ENCODE measurements at regions not wholly inside any gene's neighbourhood (a gene's known extent, or its start where the extent isn't known, plus 50 kb on each side); places are given as distances from the start of the nearest gene placed in this dataset.

GRCh38 chr2:2690985-2691384 is 359.9 kb upstream of the MYT1L start:
- TF ChIP-seq RARB (CRISPR knock-in tag; IDR thresholded peaks at IDR 0.05) (no peak), SNAI2 (CRISPR knock-in tag; IDR thresholded peaks at IDR 0.05) (no peak), PATZ1 (CRISPR knock-in tag; IDR thresholded peaks at IDR 0.05; ENCODE audit: borderline replicate concordance) (no peak), OSR1 (CRISPR knock-in tag; IDR thresholded peaks at IDR 0.05) (no peak), ZC3H10 (CRISPR knock-in tag; IDR thresholded peaks at IDR 0.05) (no peak)
- TF ChIP-seq, protein P1, sequence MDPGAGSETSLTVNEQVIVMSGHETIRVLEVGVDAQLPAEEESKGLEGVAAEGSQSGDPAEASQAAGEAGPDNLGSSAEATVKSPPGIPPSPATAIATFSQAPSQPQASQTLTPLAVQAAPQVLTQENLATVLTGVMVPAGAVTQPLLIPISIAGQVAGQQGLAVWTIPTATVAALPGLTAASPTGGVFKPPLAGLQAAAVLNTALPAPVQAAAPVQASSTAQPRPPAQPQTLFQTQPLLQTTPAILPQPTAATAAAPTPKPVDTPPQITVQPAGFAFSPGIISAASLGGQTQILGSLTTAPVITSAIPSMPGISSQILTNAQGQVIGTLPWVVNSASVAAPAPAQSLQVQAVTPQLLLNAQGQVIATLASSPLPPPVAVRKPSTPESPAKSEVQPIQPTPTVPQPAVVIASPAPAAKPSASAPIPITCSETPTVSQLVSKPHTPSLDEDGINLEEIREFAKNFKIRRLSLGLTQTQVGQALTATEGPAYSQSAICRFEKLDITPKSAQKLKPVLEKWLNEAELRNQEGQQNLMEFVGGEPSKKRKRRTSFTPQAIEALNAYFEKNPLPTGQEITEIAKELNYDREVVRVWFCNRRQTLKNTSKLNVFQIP (CRISPR knock-in tag; IDR thresholded peaks at IDR 0.05; ENCODE audit: borderline replicate concordance, low read depth): no peak
- no peak for ATAC-seq

DNA sequence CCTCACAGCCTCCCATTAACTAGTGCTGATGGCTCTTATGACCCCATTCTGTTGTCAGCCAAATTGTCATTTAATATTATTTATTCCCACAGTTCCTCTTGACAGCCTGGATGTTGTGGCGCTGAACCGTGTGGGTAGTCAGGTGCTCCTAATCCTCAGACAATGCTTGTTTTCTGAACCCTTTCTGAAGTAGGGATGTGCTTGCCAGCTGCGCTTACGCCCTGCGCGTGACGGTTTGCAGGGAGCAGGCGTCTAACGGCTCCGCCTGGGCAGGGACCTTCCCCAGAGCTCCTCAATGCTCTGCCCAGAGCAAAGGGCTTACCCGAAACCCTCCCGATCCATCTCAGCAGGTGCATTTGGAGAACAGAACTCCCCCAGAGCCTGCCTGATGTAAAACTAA is 358.2 kb upstream of the MYT1L start:
- no peak for ATAC-seq
- TF ChIP-seq CREB5 (CRISPR knock-in tag; IDR thresholded peaks at IDR 0.05; ENCODE audit: low read depth) (no peak), RARB (CRISPR knock-in tag; IDR thresholded peaks at IDR 0.05) (no peak), TOX (CRISPR knock-in tag; IDR thresholded peaks at IDR 0.05; ENCODE audit: borderline replicate concordance) (no peak), ESRRG (CRISPR knock-in tag; IDR thresholded peaks at IDR 0.05) (no peak), BACH2 (CRISPR knock-in tag; IDR thresholded peaks at IDR 0.05; ENCODE audit: borderline replicate concordance) (no peak), GLIS3 (CRISPR knock-in tag; IDR thresholded peaks at IDR 0.05) (no peak), ARNTL (CRISPR knock-in tag; IDR thresholded peaks at IDR 0.05; ENCODE audit: borderline replicate concordance, low read depth) (no peak), PPARA (CRISPR knock-in tag; IDR thresholded peaks at IDR 0.05; ENCODE audit: borderline replicate concordance) (no peak), ZNF70 (CRISPR knock-in tag; IDR thresholded peaks at IDR 0.05) (no peak), SNAI2 (CRISPR knock-in tag; IDR thresholded peaks at IDR 0.05) (no peak), ZNF565 (CRISPR knock-in tag; conservative IDR thresholded peaks at IDR 0.05; ENCODE audit: low read depth) (no peak), CSDC2 (CRISPR knock-in tag; IDR thresholded peaks at IDR 0.05) (no peak), PATZ1 (CRISPR knock-in tag; IDR thresholded peaks at IDR 0.05; ENCODE audit: borderline replicate concordance) (no peak)
- TF ChIP-seq, protein P2, sequence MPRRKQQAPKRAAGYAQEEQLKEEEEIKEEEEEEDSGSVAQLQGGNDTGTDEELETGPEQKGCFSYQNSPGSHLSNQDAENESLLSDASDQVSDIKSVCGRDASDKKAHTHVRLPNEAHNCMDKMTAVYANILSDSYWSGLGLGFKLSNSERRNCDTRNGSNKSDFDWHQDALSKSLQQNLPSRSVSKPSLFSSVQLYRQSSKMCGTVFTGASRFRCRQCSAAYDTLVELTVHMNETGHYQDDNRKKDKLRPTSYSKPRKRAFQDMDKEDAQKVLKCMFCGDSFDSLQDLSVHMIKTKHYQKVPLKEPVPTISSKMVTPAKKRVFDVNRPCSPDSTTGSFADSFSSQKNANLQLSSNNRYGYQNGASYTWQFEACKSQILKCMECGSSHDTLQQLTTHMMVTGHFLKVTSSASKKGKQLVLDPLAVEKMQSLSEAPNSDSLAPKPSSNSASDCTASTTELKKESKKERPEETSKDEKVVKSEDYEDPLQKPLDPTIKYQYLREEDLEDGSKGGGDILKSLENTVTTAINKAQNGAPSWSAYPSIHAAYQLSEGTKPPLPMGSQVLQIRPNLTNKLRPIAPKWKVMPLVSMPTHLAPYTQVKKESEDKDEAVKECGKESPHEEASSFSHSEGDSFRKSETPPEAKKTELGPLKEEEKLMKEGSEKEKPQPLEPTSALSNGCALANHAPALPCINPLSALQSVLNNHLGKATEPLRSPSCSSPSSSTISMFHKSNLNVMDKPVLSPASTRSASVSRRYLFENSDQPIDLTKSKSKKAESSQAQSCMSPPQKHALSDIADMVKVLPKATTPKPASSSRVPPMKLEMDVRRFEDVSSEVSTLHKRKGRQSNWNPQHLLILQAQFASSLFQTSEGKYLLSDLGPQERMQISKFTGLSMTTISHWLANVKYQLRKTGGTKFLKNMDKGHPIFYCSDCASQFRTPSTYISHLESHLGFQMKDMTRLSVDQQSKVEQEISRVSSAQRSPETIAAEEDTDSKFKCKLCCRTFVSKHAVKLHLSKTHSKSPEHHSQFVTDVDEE (CRISPR knock-in tag; IDR thresholded peaks at IDR 0.05): no peak

GRCh38 chr2:2688254-2688653 is 357.2 kb upstream of the MYT1L start:
- TF ChIP-seq ZNF8 (CRISPR knock-in tag; IDR thresholded peaks at IDR 0.05) (no peak), ZFP3 (CRISPR knock-in tag; IDR thresholded peaks at IDR 0.05) (no peak), OSR1 (CRISPR knock-in tag; IDR thresholded peaks at IDR 0.05) (no peak), ARNTL (CRISPR knock-in tag; IDR thresholded peaks at IDR 0.05; ENCODE audit: borderline replicate concordance, low read depth) (no peak), TCF4 (CRISPR knock-in tag; IDR thresholded peaks at IDR 0.05; ENCODE audit: borderline replicate concordance) (no peak)
- TF ChIP-seq, protein P1 (CRISPR knock-in tag; IDR thresholded peaks at IDR 0.05; ENCODE audit: borderline replicate concordance, low read depth): no peak
- TF ChIP-seq, protein P3, sequence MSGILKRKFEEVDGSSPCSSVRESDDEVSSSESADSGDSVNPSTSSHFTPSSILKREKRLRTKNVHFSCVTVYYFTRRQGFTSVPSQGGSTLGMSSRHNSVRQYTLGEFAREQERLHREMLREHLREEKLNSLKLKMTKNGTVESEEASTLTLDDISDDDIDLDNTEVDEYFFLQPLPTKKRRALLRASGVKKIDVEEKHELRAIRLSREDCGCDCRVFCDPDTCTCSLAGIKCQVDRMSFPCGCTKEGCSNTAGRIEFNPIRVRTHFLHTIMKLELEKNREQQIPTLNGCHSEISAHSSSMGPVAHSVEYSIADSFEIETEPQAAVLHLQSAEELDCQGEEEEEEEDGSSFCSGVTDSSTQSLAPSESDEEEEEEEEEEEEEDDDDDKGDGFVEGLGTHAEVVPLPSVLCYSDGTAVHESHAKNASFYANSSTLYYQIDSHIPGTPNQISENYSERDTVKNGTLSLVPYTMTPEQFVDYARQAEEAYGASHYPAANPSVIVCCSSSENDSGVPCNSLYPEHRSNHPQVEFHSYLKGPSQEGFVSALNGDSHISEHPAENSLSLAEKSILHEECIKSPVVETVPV (CRISPR knock-in tag; IDR thresholded peaks at IDR 0.05): no peak
- ATAC-seq: no peak

Data from SK-N-SH treated with all-trans-retinoic acid at 6 μM for 48 hours (cell line).